Osteoblast (primary cell): ENCODE measurements at regions not wholly inside any gene's neighbourhood (a gene's known extent, or its start where the extent isn't known, plus 50 kb on each side); places are given as distances from the start of the nearest gene placed in this dataset.

Experiments used
- DNase-seq: peaks from one replicate; pipeline ENCODE4 v3.0.0; 2011; ENCODE audit warnings: low spot score, mixed read lengths; ENCODE audit not compliant: insufficient read length; ENCODE audit errors: missing footprints
- H2AFZ ChIP-seq: 2 replicates; pipeline ENCODE4 v1.6.0; 2011; ENCODE audit warnings: mild to moderate bottlenecking, low read length
- H3K27ac ChIP-seq: 2 replicates; pipeline ENCODE4 v1.5.1; 2011; ENCODE audit warnings: mild to moderate bottlenecking, low read depth, low read length, moderate library complexity
- H3K27me3 ChIP-seq: 2 replicates; pipeline ENCODE4 v1.6.0; 2012; ENCODE audit warnings: mild to moderate bottlenecking, control low read depth, inconsistent platforms, low read length, moderate library complexity; ENCODE audit not compliant: insufficient read depth
- H3K36me3 ChIP-seq: 2 replicates; pipeline ENCODE4 v1.5.1; 2011; ENCODE audit warnings: mild to moderate bottlenecking, low read length, control low read depth, moderate library complexity; ENCODE audit not compliant: insufficient read depth
- H3K4me1 ChIP-seq: 2 replicates; pipeline ENCODE4 v1.5.1; 2011; ENCODE audit warnings: mild to moderate bottlenecking, low read length, control low read depth, moderate library complexity; ENCODE audit not compliant: insufficient read depth
- H3K4me2 ChIP-seq: 2 replicates; pipeline ENCODE4 v1.6.0; 2011; ENCODE audit warnings: mild to moderate bottlenecking, low read length; ENCODE audit not compliant: insufficient read depth
- H3K4me3 ChIP-seq: fragments of 200-600 bp; sonication (generic); 3 replicates; pipeline ENCODE4 v1.5.1; 2012; ENCODE audit warnings: mild to moderate bottlenecking, low read length, inconsistent platforms; ENCODE audit not compliant: insufficient read depth
- H3K79me2 ChIP-seq: 2 replicates; pipeline ENCODE4 v1.6.0; 2012; ENCODE audit warnings: mild to moderate bottlenecking, low read length, control low read depth, inconsistent platforms; ENCODE audit not compliant: insufficient read depth
- H3K9me3 ChIP-seq: 2 replicates; pipeline ENCODE4 v1.5.1; 2011; ENCODE audit warnings: low read depth, low read length, control low read depth
- H4K20me1 ChIP-seq: 2 replicates; pipeline ENCODE4 v1.6.0; 2012; ENCODE audit warnings: mild to moderate bottlenecking, low read length, control low read depth; ENCODE audit not compliant: insufficient read depth
- CTCF ChIP-seq: IDR thresholded peaks from 2 replicates; pipeline ENCODE4 v1.5.1; 2011; ENCODE audit warnings: mild to moderate bottlenecking, low read depth, low read length, moderate library complexity; ENCODE audit errors: extremely low read depth

- no peak overlapping the region for H2AFZ ChIP-seq
- H3K79me2 ChIP-seq: no peaks in the 10 kb centered on the region
- H3K36me3 ChIP-seq: no peaks in the 10 kb centered on the region
- H4K20me1 ChIP-seq: no peaks in the 10 kb centered on the region
- no peak for TF ChIP-seq CTCF
- H3K4me3 ChIP-seq: no peak overlapping the region
- H3K4me2 ChIP-seq: no peak overlapping the region
- H3K9me3 ChIP-seq: no peaks in the 10 kb centered on the region
- H3K4me1 ChIP-seq: no peaks in the 10 kb centered on the region
- H3K27me3 ChIP-seq: no peaks in the 10 kb centered on the region
- H3K27ac ChIP-seq: no peak overlapping the region
- DNase-seq: no peak
Measured at GRCh38 chr6:92275150-92275549, 1144.2 kb downstream of the EPHA7 start.

GRCh38 chr6:92274588-92274987, 1144.8 kb downstream of the EPHA7 start:
- no peak overlapping the region for H2AFZ ChIP-seq
- H4K20me1 ChIP-seq: no peaks in the 10 kb centered on the region
- DNase-seq: no peak
- H3K27me3 ChIP-seq: no peaks in the 10 kb centered on the region
- TF ChIP-seq CTCF: no peak
- H3K36me3 ChIP-seq: no peaks in the 10 kb centered on the region
- no peaks in the 10 kb centered on the region for H3K79me2 ChIP-seq
- H3K4me2 ChIP-seq: no peak overlapping the region
- no peak overlapping the region for H3K4me3 ChIP-seq
- H3K4me1 ChIP-seq: no peaks in the 10 kb centered on the region
- no peaks in the 10 kb centered on the region for H3K9me3 ChIP-seq
- H3K27ac ChIP-seq: no peak overlapping the region

GRCh38 chr6:92273694-92274093, 1145.7 kb downstream of the EPHA7 start:
- TF ChIP-seq CTCF: no peak
- Histone ChIP-seq H3K4me1 (no peaks in the 10 kb centered on the region), H3K27ac (no peak overlapping the region), H4K20me1 (no peaks in the 10 kb centered on the region), H2AFZ (no peak overlapping the region), H3K4me2 (no peak overlapping the region), H3K9me3 (no peaks in the 10 kb centered on the region), H3K79me2 (no peaks in the 10 kb centered on the region), H3K36me3 (no peaks in the 10 kb centered on the region), H3K27me3 (no peaks in the 10 kb centered on the region), H3K4me3 (no peak overlapping the region)
- DNase-seq: no peak

- Histone ChIP-seq H4K20me1 (no peaks in the 10 kb centered on the region), H3K79me2 (no peaks in the 10 kb centered on the region), H3K27ac (no peak overlapping the region), H3K27me3 (no peaks in the 10 kb centered on the region), H3K4me2 (no peak overlapping the region), H3K9me3 (no peaks in the 10 kb centered on the region), H3K36me3 (no peaks in the 10 kb centered on the region), H2AFZ (no peak overlapping the region), H3K4me3 (no peak overlapping the region), H3K4me1 (no peaks in the 10 kb centered on the region)
- no peak for DNase-seq
- no peak for TF ChIP-seq CTCF
Measured at GRCh38 chr6:92271091-92271490, 1148.3 kb downstream of the EPHA7 start.
